ENCODE measurements at regions not wholly inside any gene's neighbourhood (a gene's known extent, or its start where the extent isn't known, plus 50 kb on each side); places are given as distances from the start of the nearest gene placed in this dataset.

GRCh38 chr5:122715095-122715494 is 59.8 kb upstream of the SNX2 start:
- Histone ChIP-seq H3K36me3 (no peaks in the 10 kb centered on the region), H3K4me1 (no peaks in the 10 kb centered on the region), H3K27me3 (no peaks in the 10 kb centered on the region), H3K4me3 (no peak overlapping the region), H3K9me3 (no peaks in the 10 kb centered on the region), H3K27ac (no peak overlapping the region)
- no peak for TF ChIP-seq POLR2A (IDR thresholded peaks at IDR 0.05)
- no peak for TF ChIP-seq CTCF (IDR thresholded peaks at IDR 0.05)
- DNase-seq, result no peak
- intact Hi-C loops (cut with DNase I; ENCODE audit: low total_unique reads), result no loop called here

GRCh38 chr5:122718611-122719010 is 56.3 kb upstream of the SNX2 start:
- no peaks in the 10 kb centered on the region for H3K9me3 ChIP-seq
- no peak overlapping the region for H3K27ac ChIP-seq
- no peak overlapping the region for H3K4me3 ChIP-seq
- TF ChIP-seq POLR2A (IDR thresholded peaks at IDR 0.05) (no peak), CTCF (IDR thresholded peaks at IDR 0.05) (no peak)
- intact Hi-C loops (cut with DNase I; ENCODE audit: low total_unique reads), result no loop called here
- H3K27me3 ChIP-seq, result no peaks in the 10 kb centered on the region
- H3K36me3 ChIP-seq, result no peaks in the 10 kb centered on the region
- DNase-seq, result no peak
- H3K4me1 ChIP-seq, result no peaks in the 10 kb centered on the region

GRCh38 chr5:122719991-122720746 is 54.7 kb upstream of the SNX2 start:
- DNase-seq, result no peak
- Histone ChIP-seq H3K27me3 (no peaks in the 10 kb centered on the region), H3K36me3 (no peaks in the 10 kb centered on the region), H3K27ac (no peak overlapping the region), H3K9me3 (no peaks in the 10 kb centered on the region), H3K4me3 (no peak overlapping the region), H3K4me1 (no peaks in the 10 kb centered on the region)
- intact Hi-C loops (cut with DNase I; ENCODE audit: low total_unique reads), result no loop called here
- TF ChIP-seq CTCF (IDR thresholded peaks at IDR 0.05), result no peak

- Histone ChIP-seq H3K4me1 (no peaks in the 10 kb centered on the region), H3K4me3 (no peak overlapping the region), H3K36me3 (no peaks in the 10 kb centered on the region), H3K27ac (no peak overlapping the region), H3K27me3 (no peaks in the 10 kb centered on the region), H3K9me3 (no peaks in the 10 kb centered on the region)
- DNase-seq, result no peak
- TF ChIP-seq CTCF (IDR thresholded peaks at IDR 0.05), result no peak
- TF ChIP-seq POLR2A (IDR thresholded peaks at IDR 0.05), result no peak
- intact Hi-C loops (cut with DNase I; ENCODE audit: low total_unique reads), result no loop called here
Measured at GRCh38 chr5:122721127-122721526, 53.8 kb upstream of the SNX2 start.

GRCh38 chr5:122722341-122722740 is 52.5 kb upstream of the SNX2 start:
- no peak for TF ChIP-seq POLR2A (IDR thresholded peaks at IDR 0.05)
- TF ChIP-seq CTCF (IDR thresholded peaks at IDR 0.05), result no peak
- H3K27ac ChIP-seq, result no peak overlapping the region

More at GRCh38 chr5:122722341-122722740, 52.5 kb upstream of the SNX2 start:
- Histone ChIP-seq H3K4me1 (no peaks in the 10 kb centered on the region), H3K27me3 (no peaks in the 10 kb centered on the region), H3K4me3 (no peak overlapping the region), H3K9me3 (no peaks in the 10 kb centered on the region), H3K36me3 (no peaks in the 10 kb centered on the region)
- intact Hi-C loops (cut with DNase I; ENCODE audit: low total_unique reads), result no loop called here
- DNase-seq, result no peak

Measured in uterus (tissue), 3 donors.